ENCODE measurements at regions not wholly inside any gene's neighbourhood (a gene's known extent, or its start where the extent isn't known, plus 50 kb on each side); places are given as distances from the start of the nearest gene placed in this dataset.

- Histone ChIP-seq H3K4me3 (ENCODE audit: low read depth, low read length) (no peak overlapping the region), H3K4me1 (ENCODE audit: control insufficient read depth, insufficient read depth, low read length, poor library complexity, severe bottlenecking) (no peaks in the 10 kb centered on the region), H3K9me3 (ENCODE audit: control insufficient read depth in 2 of 2, low read length in 2 of 2) (peaks cover 0 to 4% of the 10 kb centered on the region in 2 experiments), H3K27me3 (ENCODE audit: control insufficient read depth, insufficient read depth, low read length) (no peaks in the 10 kb centered on the region), H3K36me3 (ENCODE audit: control insufficient read depth, insufficient read depth, low read length) (no peaks in the 10 kb centered on the region), H3K27ac (ENCODE audit: insufficient read depth, low read length, poor library complexity, severe bottlenecking) (no peak overlapping the region)
- Mint-ChIP-seq H3K27me3 (no peaks in the 10 kb centered on the region), H3K9me3 (peaks cover 1 to 26% (median 10%) of the 10 kb centered on the region in 7 donors), H3K27ac (no peak overlapping the region), H3K36me3 (no peaks in the 10 kb centered on the region), H3K4me1 (no peaks in the 10 kb centered on the region), H3K4me3 (no peak overlapping the region)
- no peak for DNase-seq
- ATAC-seq (ENCODE audit: low read depth in 2 of 2) = no peak
Observed at GRCh38 chr1:80994934-80995333, 805.8 kb upstream of the ADGRL2 start.

- H3K27ac ChIP-seq (ENCODE audit: insufficient read depth, low read length, poor library complexity, severe bottlenecking) = no peak overlapping the region
- no peak overlapping the region for H3K4me3 Mint-ChIP-seq
- peaks cover 1 to 31% (median 8%) of the 10 kb centered on the region in 7 donors for H3K9me3 Mint-ChIP-seq
- H3K27ac Mint-ChIP-seq = no peak overlapping the region
- no peaks in the 10 kb centered on the region for H3K27me3 ChIP-seq (ENCODE audit: control insufficient read depth, insufficient read depth, low read length)
- H3K27me3 Mint-ChIP-seq = no peaks in the 10 kb centered on the region
- H3K4me3 ChIP-seq (ENCODE audit: low read depth, low read length) = no peak overlapping the region
- DNase-seq (no peak), ATAC-seq (ENCODE audit: low read depth in 2 of 2) (no peak)
- no peaks in the 10 kb centered on the region for H3K36me3 ChIP-seq (ENCODE audit: control insufficient read depth, insufficient read depth, low read length)
- H3K9me3 ChIP-seq (ENCODE audit: control insufficient read depth in 2 of 2, low read length in 2 of 2) = peaks cover 0 to 2% of the 10 kb centered on the region in 2 experiments
- H3K4me1 ChIP-seq (ENCODE audit: control insufficient read depth, insufficient read depth, low read length, poor library complexity, severe bottlenecking) = no peaks in the 10 kb centered on the region
- H3K4me1 Mint-ChIP-seq = no peaks in the 10 kb centered on the region
- no peaks in the 10 kb centered on the region for H3K36me3 Mint-ChIP-seq
Observed at GRCh38 chr1:80994038-80994437, 806.7 kb upstream of the ADGRL2 start.

GRCh38 chr1:80993154-80993980 lies 807.4 kb upstream of the ADGRL2 start:
- Mint-ChIP-seq H3K4me3 (no peak overlapping the region), H3K4me1 (no peaks in the 10 kb centered on the region), H3K9me3 (peaks cover 1 to 31% (median 8%) of the 10 kb centered on the region in 7 donors), H3K27ac (no peak overlapping the region), H3K36me3 (no peaks in the 10 kb centered on the region), H3K27me3 (no peaks in the 10 kb centered on the region)
- Histone ChIP-seq H3K27ac (ENCODE audit: insufficient read depth, low read length, poor library complexity, severe bottlenecking) (no peak overlapping the region), H3K4me3 (ENCODE audit: low read depth, low read length) (no peak overlapping the region), H3K9me3 (ENCODE audit: control insufficient read depth in 2 of 2, low read length in 2 of 2) (peaks cover 0 to 2% of the 10 kb centered on the region in 2 experiments), H3K36me3 (ENCODE audit: control insufficient read depth, insufficient read depth, low read length) (no peaks in the 10 kb centered on the region), H3K27me3 (ENCODE audit: control insufficient read depth, insufficient read depth, low read length) (no peaks in the 10 kb centered on the region), H3K4me1 (ENCODE audit: control insufficient read depth, insufficient read depth, low read length, poor library complexity, severe bottlenecking) (no peaks in the 10 kb centered on the region)
- ATAC-seq (ENCODE audit: low read depth in 2 of 2) (no peak), DNase-seq (no peak)

- DNase-seq (no peak), ATAC-seq (ENCODE audit: low read depth in 2 of 2) (no peak)
- H3K36me3 ChIP-seq (ENCODE audit: control insufficient read depth, insufficient read depth, low read length) = no peaks in the 10 kb centered on the region
- H3K4me3 Mint-ChIP-seq = no peak overlapping the region
- H3K9me3 Mint-ChIP-seq = peaks cover 2 to 19% (median 8%) of the 10 kb centered on the region in 7 donors
- H3K27ac ChIP-seq (ENCODE audit: insufficient read depth, low read length, poor library complexity, severe bottlenecking) = no peak overlapping the region
- H3K27me3 Mint-ChIP-seq = no peaks in the 10 kb centered on the region
- H3K27me3 ChIP-seq (ENCODE audit: control insufficient read depth, insufficient read depth, low read length) = no peaks in the 10 kb centered on the region
- no peaks in the 10 kb centered on the region for H3K36me3 Mint-ChIP-seq
- no peaks in the 10 kb centered on the region for H3K4me1 Mint-ChIP-seq
- H3K4me3 ChIP-seq (ENCODE audit: low read depth, low read length) = no peak overlapping the region
- no peak overlapping the region for H3K27ac Mint-ChIP-seq
- peaks cover 0 to 2% of the 10 kb centered on the region in 2 experiments for H3K9me3 ChIP-seq (ENCODE audit: control insufficient read depth in 2 of 2, low read length in 2 of 2)
- H3K4me1 ChIP-seq (ENCODE audit: control insufficient read depth, insufficient read depth, low read length, poor library complexity, severe bottlenecking) = no peaks in the 10 kb centered on the region
Observed at GRCh38 chr1:80989455-80989854, 811.3 kb upstream of the ADGRL2 start.

GRCh38 chr1:80988926-80989325 lies 811.8 kb upstream of the ADGRL2 start:
- Mint-ChIP-seq H3K9me3 (peaks cover 2 to 14% (median 8%) of the 10 kb centered on the region in 7 donors), H3K27me3 (no peaks in the 10 kb centered on the region), H3K4me3 (no peak overlapping the region), H3K27ac (no peak overlapping the region), H3K4me1 (no peaks in the 10 kb centered on the region), H3K36me3 (no peaks in the 10 kb centered on the region)
- Histone ChIP-seq H3K4me1 (ENCODE audit: control insufficient read depth, insufficient read depth, low read length, poor library complexity, severe bottlenecking) (no peaks in the 10 kb centered on the region), H3K27me3 (ENCODE audit: control insufficient read depth, insufficient read depth, low read length) (no peaks in the 10 kb centered on the region), H3K27ac (ENCODE audit: insufficient read depth, low read length, poor library complexity, severe bottlenecking) (no peak overlapping the region), H3K4me3 (ENCODE audit: low read depth, low read length) (no peak overlapping the region), H3K9me3 (ENCODE audit: control insufficient read depth in 2 of 2, low read length in 2 of 2) (peaks cover 0 to 2% of the 10 kb centered on the region in 2 experiments), H3K36me3 (ENCODE audit: control insufficient read depth, insufficient read depth, low read length) (no peaks in the 10 kb centered on the region)
- ATAC-seq (ENCODE audit: low read depth in 2 of 2) = no peak
- no peak for DNase-seq

GRCh38 chr1:80987824-80988223 lies 812.9 kb upstream of the ADGRL2 start:
- Mint-ChIP-seq H3K27ac (no peak overlapping the region), H3K27me3 (no peaks in the 10 kb centered on the region), H3K4me3 (no peak overlapping the region), H3K9me3 (peaks cover 2 to 10% (median 5%) of the 10 kb centered on the region in 7 donors), H3K4me1 (no peaks in the 10 kb centered on the region), H3K36me3 (no peaks in the 10 kb centered on the region)
- Histone ChIP-seq H3K36me3 (ENCODE audit: control insufficient read depth, insufficient read depth, low read length) (no peaks in the 10 kb centered on the region), H3K27me3 (ENCODE audit: control insufficient read depth, insufficient read depth, low read length) (no peaks in the 10 kb centered on the region), H3K9me3 (ENCODE audit: control insufficient read depth in 2 of 2, low read length in 2 of 2) (no peaks in the 10 kb centered on the region), H3K4me1 (ENCODE audit: control insufficient read depth, insufficient read depth, low read length, poor library complexity, severe bottlenecking) (no peaks in the 10 kb centered on the region), H3K4me3 (ENCODE audit: low read depth, low read length) (no peak overlapping the region), H3K27ac (ENCODE audit: insufficient read depth, low read length, poor library complexity, severe bottlenecking) (no peak overlapping the region)
- no peak for DNase-seq
- no peak for ATAC-seq (ENCODE audit: low read depth in 2 of 2)

- Mint-ChIP-seq H3K36me3 (no peaks in the 10 kb centered on the region), H3K27ac (no peak overlapping the region), H3K4me1 (no peaks in the 10 kb centered on the region), H3K4me3 (no peak overlapping the region), H3K27me3 (no peaks in the 10 kb centered on the region), H3K9me3 (peaks cover 2 to 9% (median 5%) of the 10 kb centered on the region in 7 donors)
- ATAC-seq (ENCODE audit: low read depth in 2 of 2) = no peak
- Histone ChIP-seq H3K27me3 (ENCODE audit: control insufficient read depth, insufficient read depth, low read length) (no peaks in the 10 kb centered on the region), H3K9me3 (ENCODE audit: control insufficient read depth in 2 of 2, low read length in 2 of 2) (no peaks in the 10 kb centered on the region), H3K36me3 (ENCODE audit: control insufficient read depth, insufficient read depth, low read length) (no peaks in the 10 kb centered on the region), H3K4me3 (ENCODE audit: low read depth, low read length) (no peak overlapping the region), H3K4me1 (ENCODE audit: control insufficient read depth, insufficient read depth, low read length, poor library complexity, severe bottlenecking) (no peaks in the 10 kb centered on the region), H3K27ac (ENCODE audit: insufficient read depth, low read length, poor library complexity, severe bottlenecking) (no peak overlapping the region)
- DNase-seq = no peak
Observed at GRCh38 chr1:80987106-80987505, 813.6 kb upstream of the ADGRL2 start.

GRCh38 chr1:80982831-80983230 lies 817.9 kb upstream of the ADGRL2 start:
- Histone ChIP-seq H3K4me3 (ENCODE audit: low read depth, low read length) (no peak overlapping the region), H3K27me3 (ENCODE audit: control insufficient read depth, insufficient read depth, low read length) (no peaks in the 10 kb centered on the region), H3K9me3 (ENCODE audit: control insufficient read depth in 2 of 2, low read length in 2 of 2) (no peaks in the 10 kb centered on the region), H3K27ac (ENCODE audit: insufficient read depth, low read length, poor library complexity, severe bottlenecking) (no peak overlapping the region), H3K4me1 (ENCODE audit: control insufficient read depth, insufficient read depth, low read length, poor library complexity, severe bottlenecking) (no peaks in the 10 kb centered on the region), H3K36me3 (ENCODE audit: control insufficient read depth, insufficient read depth, low read length) (no peaks in the 10 kb centered on the region)
- Mint-ChIP-seq H3K4me1 (no peaks in the 10 kb centered on the region), H3K36me3 (no peaks in the 10 kb centered on the region), H3K27me3 (no peaks in the 10 kb centered on the region), H3K9me3 (peaks cover 4 to 22% (median 7%) of the 10 kb centered on the region in 7 donors), H3K4me3 (no peak overlapping the region), H3K27ac (no peak overlapping the region)
- DNase-seq = no peak
- ATAC-seq (ENCODE audit: low read depth in 2 of 2) = no peak
